ENCODE measurements at regions not wholly inside any gene's neighbourhood (a gene's known extent, or its start where the extent isn't known, plus 50 kb on each side); places are given as distances from the start of the nearest gene placed in this dataset.

DNA sequence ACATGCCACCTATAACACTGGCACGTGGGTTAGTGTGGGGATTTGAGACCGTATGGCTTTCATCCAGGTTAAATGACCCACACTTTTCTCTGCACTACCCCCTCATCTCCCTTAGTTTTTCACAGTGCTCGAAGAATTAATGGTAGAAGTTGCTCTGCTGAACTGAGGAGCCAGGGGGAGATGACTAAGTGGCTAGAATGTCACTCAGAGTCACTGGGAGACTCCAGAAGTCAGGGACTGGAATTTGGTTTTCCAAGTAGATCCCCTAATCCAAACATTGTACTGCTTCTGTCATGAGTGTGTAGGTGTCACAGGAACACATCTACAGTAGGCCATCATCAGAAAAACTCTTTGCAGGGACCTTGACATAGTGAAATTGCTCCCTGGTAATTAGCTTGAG is 181.0 kb upstream of the RASGRP1 start:
- H3K4ac ChIP-seq (replicated peaks; ENCODE audit: insufficient read length, low read depth, low read length) = no peak overlapping the region
- H3K79me2 ChIP-seq (ENCODE audit: control insufficient read depth in 1 of 2, insufficient read depth in 2 of 2, low read length in 2 of 2) = no peaks in the 10 kb centered on the region
- no peak overlapping the region for H3K23ac ChIP-seq (ENCODE audit: insufficient read length)
- H4K91ac ChIP-seq (replicated peaks; ENCODE audit: insufficient read length, low read length) = no peak overlapping the region
- no peaks in the 10 kb centered on the region for H3K79me1 ChIP-seq (ENCODE audit: low read depth, low read length)
- no peak overlapping the region for H3K14ac ChIP-seq (ENCODE audit: insufficient read length)
- WGBS, 2 experiments (ENCODE audit: extremely low coverage in 1 of 2, insufficient coverage in 1 of 2, insufficient read length in 1 of 2, insufficient replicate concordance in 2 of 2, low coverage in 1 of 2, low lambda C conversion rate in 2 of 2, missing lambda C conversion rate in 1 of 2) = 86% methylated on average over 3 of the region's 3 CpGs; no CpG with 5 or more reads in 1 of the 2 experiments
- H3K18ac ChIP-seq (ENCODE audit: extremely low read depth, low read length) = no peak overlapping the region
- H3K9ac ChIP-seq (replicated peaks in 1 of 4; ENCODE audit: extremely low read depth in 1 of 4, low read depth in 3 of 4, low read length in 3 of 4) = no peak overlapping the region
- FAIRE-seq = no peak
- H3K4me3 ChIP-seq (ENCODE audit: extremely low read depth in 1 of 4, insufficient read depth in 2 of 4, low read depth in 3 of 4, low read length in 4 of 4) = no peak overlapping the region
- no peaks in the 10 kb centered on the region; a peak in 1 of 8 replicates for H3K36me3 ChIP-seq (ENCODE audit: control insufficient read depth in 2 of 4, insufficient read depth in 4 of 4, low read length in 3 of 4)
- no peak for DNase-seq (ENCODE audit: low read depth in 1 of 2, low spot score in 2 of 2)
- no peak overlapping the region for H2BK15ac ChIP-seq (ENCODE audit: low read length)
- no peak overlapping the region for H2BK120ac ChIP-seq (replicated peaks; ENCODE audit: low read depth, low read length)
- H2BK20ac ChIP-seq (ENCODE audit: low read length) = no peak overlapping the region
- H3K23me2 ChIP-seq (ENCODE audit: low read depth, low read length) = no peaks in the 10 kb centered on the region
- H3K27me3 ChIP-seq (replicated peaks in 1 of 4; ENCODE audit: control insufficient read depth in 3 of 4, extremely low read depth in 1 of 4, insufficient read depth in 3 of 4, low read length in 3 of 4) = no peaks in the 10 kb centered on the region
- no peak overlapping the region for H3K27ac ChIP-seq (ENCODE audit: low read depth, low read length)
- H3K4me1 ChIP-seq (replicated peaks in 1 of 4; ENCODE audit: control insufficient read depth in 3 of 4, insufficient read depth in 4 of 4, low read length in 3 of 4) = no peaks in the 10 kb centered on the region
- H2AK5ac ChIP-seq (ENCODE audit: low read depth, low read length) = no peak overlapping the region
- no peak overlapping the region for H4K8ac ChIP-seq (ENCODE audit: extremely low read depth, insufficient read depth, low read length)
- no peak overlapping the region for H2BK5ac ChIP-seq (ENCODE audit: low read depth, low read length)
- no peak overlapping the region for H4K5ac ChIP-seq (ENCODE audit: insufficient read length, low read depth, low read length)
- no peak overlapping the region for H2AFZ ChIP-seq (ENCODE audit: low read length)
- H3K4me2 ChIP-seq (ENCODE audit: insufficient read depth in 1 of 2, low read depth in 2 of 2, low read length in 2 of 2) = no peak overlapping the region
- H3K56ac ChIP-seq (replicated peaks; ENCODE audit: insufficient read length, low read depth, low read length) = no peak overlapping the region
- TF ChIP-seq TBP (IDR thresholded peaks at IDR 0.05; ENCODE audit: low read depth, low read length) (no peak), GTF2F1 (IDR thresholded peaks at IDR 0.05; ENCODE audit: borderline replicate concordance, low read depth, low read length) (no peak), TEAD4 (IDR thresholded peaks at IDR 0.05; ENCODE audit: low read depth, low read length) (no peak), CTBP2 (IDR thresholded peaks at IDR 0.05; ENCODE audit: borderline replicate concordance, insufficient read depth, insufficient read length, low read length) (no peak)
- TF ChIP-seq, protein P1, sequence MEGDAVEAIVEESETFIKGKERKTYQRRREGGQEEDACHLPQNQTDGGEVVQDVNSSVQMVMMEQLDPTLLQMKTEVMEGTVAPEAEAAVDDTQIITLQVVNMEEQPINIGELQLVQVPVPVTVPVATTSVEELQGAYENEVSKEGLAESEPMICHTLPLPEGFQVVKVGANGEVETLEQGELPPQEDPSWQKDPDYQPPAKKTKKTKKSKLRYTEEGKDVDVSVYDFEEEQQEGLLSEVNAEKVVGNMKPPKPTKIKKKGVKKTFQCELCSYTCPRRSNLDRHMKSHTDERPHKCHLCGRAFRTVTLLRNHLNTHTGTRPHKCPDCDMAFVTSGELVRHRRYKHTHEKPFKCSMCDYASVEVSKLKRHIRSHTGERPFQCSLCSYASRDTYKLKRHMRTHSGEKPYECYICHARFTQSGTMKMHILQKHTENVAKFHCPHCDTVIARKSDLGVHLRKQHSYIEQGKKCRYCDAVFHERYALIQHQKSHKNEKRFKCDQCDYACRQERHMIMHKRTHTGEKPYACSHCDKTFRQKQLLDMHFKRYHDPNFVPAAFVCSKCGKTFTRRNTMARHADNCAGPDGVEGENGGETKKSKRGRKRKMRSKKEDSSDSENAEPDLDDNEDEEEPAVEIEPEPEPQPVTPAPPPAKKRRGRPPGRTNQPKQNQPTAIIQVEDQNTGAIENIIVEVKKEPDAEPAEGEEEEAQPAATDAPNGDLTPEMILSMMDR (IDR thresholded peaks at IDR 0.05; ENCODE audit: control extremely low read depth in 1 of 3, insufficient read depth in 1 of 3, low read depth in 1 of 3, low read length in 3 of 3) = no peak
- TF ChIP-seq, protein P2, sequence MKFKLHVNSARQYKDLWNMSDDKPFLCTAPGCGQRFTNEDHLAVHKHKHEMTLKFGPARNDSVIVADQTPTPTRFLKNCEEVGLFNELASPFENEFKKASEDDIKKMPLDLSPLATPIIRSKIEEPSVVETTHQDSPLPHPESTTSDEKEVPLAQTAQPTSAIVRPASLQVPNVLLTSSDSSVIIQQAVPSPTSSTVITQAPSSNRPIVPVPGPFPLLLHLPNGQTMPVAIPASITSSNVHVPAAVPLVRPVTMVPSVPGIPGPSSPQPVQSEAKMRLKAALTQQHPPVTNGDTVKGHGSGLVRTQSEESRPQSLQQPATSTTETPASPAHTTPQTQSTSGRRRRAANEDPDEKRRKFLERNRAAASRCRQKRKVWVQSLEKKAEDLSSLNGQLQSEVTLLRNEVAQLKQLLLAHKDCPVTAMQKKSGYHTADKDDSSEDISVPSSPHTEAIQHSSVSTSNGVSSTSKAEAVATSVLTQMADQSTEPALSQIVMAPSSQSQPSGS (IDR thresholded peaks at IDR 0.05; ENCODE audit: low read length) = no peak
- no peaks in the 10 kb centered on the region for H4K20me1 ChIP-seq (replicated peaks in 1 of 2; ENCODE audit: control insufficient read depth in 1 of 2, insufficient read depth in 2 of 2, low read length in 2 of 2)
- H2BK12ac ChIP-seq (ENCODE audit: low read depth, low read length) = no peak overlapping the region
- ChIA-PET CTCF (ENCODE audit: partially characterized antibody) (interaction anchor here (1.2 to 1.4 kb wide), 4 partner anchors 9 to 110 kb away, joined by 3 to 4 read pairs (median 3); no protein-coding TSS in a partner anchor), POLR2A (ENCODE audit: partially characterized antibody) (no interaction called here)
- H3K9me3 ChIP-seq (ENCODE audit: insufficient read depth in 2 of 2, low read depth in 1 of 2, low read length in 1 of 2) = no peaks in the 10 kb centered on the region
